Central memory CD8-positive, alpha-beta T cell (primary cell): ENCODE measurements at regions not wholly inside any gene's neighbourhood (a gene's known extent, or its start where the extent isn't known, plus 50 kb on each side); places are given as distances from the start of the nearest gene placed in this dataset.

Experiments used
- ATAC-seq: fragments of 150-1000 bp; cut with Tn5 transposase; replicated peaks from 2 replicates; pipeline ENCODE4 v1.10.0; 2022; ENCODE audit warnings: mild to moderate bottlenecking, moderate FRiP score, moderate number of reproducible peaks; ENCODE audit not compliant: poor library complexity, severe bottlenecking; ENCODE audit errors: extremely low read depth
- DNase-seq, 2 donors: peaks; one replicate each; pipeline ENCODE4 v3.0.0; 2021; ENCODE audit warnings: low spot score in 2 of 2
- H3K27ac Mint-ChIP-seq: one replicate; pipeline ENCODE4 v1.8.0; 2022; ENCODE audit warnings: low read depth, mild to moderate bottlenecking, moderate library complexity, mixed read lengths
- H3K27me3 Mint-ChIP-seq: one replicate; pipeline ENCODE4 v1.8.0; 2022; ENCODE audit warnings: mixed read lengths
- H3K36me3 Mint-ChIP-seq: one replicate; pipeline ENCODE4 v1.8.0; 2022; ENCODE audit warnings: mild to moderate bottlenecking, moderate library complexity, mixed read lengths; ENCODE audit not compliant: insufficient read depth
- H3K4me1 Mint-ChIP-seq: one replicate; pipeline ENCODE4 v1.8.0; 2022; ENCODE audit warnings: mixed read lengths
- H3K4me3 Mint-ChIP-seq: one replicate; pipeline ENCODE4 v1.8.0; 2022; ENCODE audit warnings: mild to moderate bottlenecking, moderate library complexity, mixed read lengths
- H3K9me3 Mint-ChIP-seq: one replicate; pipeline ENCODE4 v1.8.0; 2022; ENCODE audit warnings: mixed read lengths

- no peak for ATAC-seq
- H3K27me3 Mint-ChIP-seq: peaks cover 10% of the 10 kb centered on the region
- H3K9me3 Mint-ChIP-seq: no peaks in the 10 kb centered on the region
- H3K4me1 Mint-ChIP-seq: no peaks in the 10 kb centered on the region
- H3K27ac Mint-ChIP-seq: no peak overlapping the region
- H3K36me3 Mint-ChIP-seq: no peaks in the 10 kb centered on the region
- no peak overlapping the region for H3K4me3 Mint-ChIP-seq
- DNase-seq: no peak
Measured at GRCh38 chr1:221347706-221348105, 394.2 kb downstream of the DUSP10 start.

- Mint-ChIP-seq H3K27ac (no peak overlapping the region), H3K4me1 (no peaks in the 10 kb centered on the region), H3K4me3 (no peak overlapping the region), H3K36me3 (no peaks in the 10 kb centered on the region), H3K27me3 (peaks cover 4% of the 10 kb centered on the region), H3K9me3 (no peaks in the 10 kb centered on the region)
- DNase-seq: no peak
- ATAC-seq: no peak
Measured at GRCh38 chr1:221350091-221350490, 391.8 kb downstream of the DUSP10 start.

- no peaks in the 10 kb centered on the region for H3K9me3 Mint-ChIP-seq
- H3K4me1 Mint-ChIP-seq: no peaks in the 10 kb centered on the region
- no peak for DNase-seq
- H3K4me3 Mint-ChIP-seq: no peak overlapping the region
- peaks cover 20% of the 10 kb centered on the region for H3K27me3 Mint-ChIP-seq
- H3K36me3 Mint-ChIP-seq: no peaks in the 10 kb centered on the region
- H3K27ac Mint-ChIP-seq: no peak overlapping the region
- ATAC-seq: no peak
Measured at GRCh38 chr1:221356693-221357092, 385.2 kb downstream of the DUSP10 start.

GRCh38 chr1:221363039-221363438, 378.9 kb downstream of the DUSP10 start:
- Mint-ChIP-seq H3K4me1 (no peaks in the 10 kb centered on the region), H3K36me3 (no peaks in the 10 kb centered on the region), H3K4me3 (no peak overlapping the region), H3K27ac (no peak overlapping the region), H3K27me3 (peaks cover 54% of the 10 kb centered on the region), H3K9me3 (no peaks in the 10 kb centered on the region)
- DNase-seq: no peak
- no peak for ATAC-seq

GRCh38 chr1:221366495-221367110, 375.3 kb downstream of the DUSP10 start:
- no peak for ATAC-seq
- no peak overlapping the region for H3K4me3 Mint-ChIP-seq
- DNase-seq: no peak
- no peaks in the 10 kb centered on the region for H3K36me3 Mint-ChIP-seq
- peaks cover 61% of the 10 kb centered on the region for H3K27me3 Mint-ChIP-seq
- no peak overlapping the region for H3K27ac Mint-ChIP-seq
- no peaks in the 10 kb centered on the region for H3K9me3 Mint-ChIP-seq
- no peaks in the 10 kb centered on the region for H3K4me1 Mint-ChIP-seq

GRCh38 chr1:221371705-221372104, 370.2 kb downstream of the DUSP10 start:
- Mint-ChIP-seq H3K4me3 (no peak overlapping the region), H3K9me3 (no peaks in the 10 kb centered on the region), H3K27ac (no peak overlapping the region), H3K36me3 (no peaks in the 10 kb centered on the region), H3K4me1 (no peaks in the 10 kb centered on the region), H3K27me3 (peaks cover 61% of the 10 kb centered on the region)
- DNase-seq: no peak
- no peak for ATAC-seq

- no peak for DNase-seq
- no peaks in the 10 kb centered on the region for H3K9me3 Mint-ChIP-seq
- no peaks in the 10 kb centered on the region for H3K36me3 Mint-ChIP-seq
Measured at GRCh38 chr1:221373795-221374194, 368.1 kb downstream of the DUSP10 start.

GRCh38 chr1:221376286-221376685, 365.6 kb downstream of the DUSP10 start:
- Mint-ChIP-seq H3K36me3 (no peaks in the 10 kb centered on the region), H3K4me3 (no peak overlapping the region), H3K9me3 (no peaks in the 10 kb centered on the region), H3K27me3 (peaks cover 26% of the 10 kb centered on the region), H3K4me1 (no peaks in the 10 kb centered on the region), H3K27ac (no peak overlapping the region)
- ATAC-seq: no peak
- no peak for DNase-seq

More at GRCh38 chr1:221373795-221374194, 368.1 kb downstream of the DUSP10 start:
- peaks cover 43% of the 10 kb centered on the region for H3K27me3 Mint-ChIP-seq
- H3K4me3 Mint-ChIP-seq: no peak overlapping the region
- no peaks in the 10 kb centered on the region for H3K4me1 Mint-ChIP-seq
- ATAC-seq: no peak
- H3K27ac Mint-ChIP-seq: no peak overlapping the region

GRCh38 chr1:221381910-221382623, 359.8 kb downstream of the DUSP10 start:
- DNase-seq (no peak), ATAC-seq (no peak)
- Mint-ChIP-seq H3K27ac (no peak overlapping the region), H3K9me3 (no peaks in the 10 kb centered on the region), H3K27me3 (peaks cover 3% of the 10 kb centered on the region), H3K4me1 (no peaks in the 10 kb centered on the region), H3K4me3 (no peak overlapping the region), H3K36me3 (no peaks in the 10 kb centered on the region)

- no peak overlapping the region for H3K27ac Mint-ChIP-seq
- H3K27me3 Mint-ChIP-seq: peaks cover 51% of the 10 kb centered on the region
- no peaks in the 10 kb centered on the region for H3K9me3 Mint-ChIP-seq
- no peak overlapping the region for H3K4me3 Mint-ChIP-seq
- H3K4me1 Mint-ChIP-seq: no peaks in the 10 kb centered on the region
- no peaks in the 10 kb centered on the region for H3K36me3 Mint-ChIP-seq
- ATAC-seq (no peak), DNase-seq (no peak)
Measured at GRCh38 chr1:221392453-221392852, 349.4 kb downstream of the DUSP10 start.

- ATAC-seq: no peak
- no peaks in the 10 kb centered on the region for H3K4me1 Mint-ChIP-seq
- no peaks in the 10 kb centered on the region for H3K9me3 Mint-ChIP-seq
- no peak for DNase-seq
- no peak overlapping the region for H3K4me3 Mint-ChIP-seq
- no peak overlapping the region for H3K27ac Mint-ChIP-seq
- H3K27me3 Mint-ChIP-seq: peaks cover 57% of the 10 kb centered on the region
- no peaks in the 10 kb centered on the region for H3K36me3 Mint-ChIP-seq
Measured at GRCh38 chr1:221394011-221394544, 347.8 kb downstream of the DUSP10 start.

- Mint-ChIP-seq H3K27me3 (peaks cover 68% of the 10 kb centered on the region), H3K27ac (no peak overlapping the region), H3K4me3 (no peak overlapping the region), H3K4me1 (no peaks in the 10 kb centered on the region), H3K9me3 (peaks cover 5% of the 10 kb centered on the region), H3K36me3 (no peaks in the 10 kb centered on the region)
- ATAC-seq (no peak), DNase-seq (no peak)
Measured at GRCh38 chr1:221396526-221396925, 345.4 kb downstream of the DUSP10 start.

GRCh38 chr1:221397141-221397540, 344.7 kb downstream of the DUSP10 start:
- no peak for DNase-seq
- no peak overlapping the region for H3K27ac Mint-ChIP-seq
- ATAC-seq: no peak
- H3K9me3 Mint-ChIP-seq: peaks cover 5% of the 10 kb centered on the region
- H3K27me3 Mint-ChIP-seq: peaks cover 65% of the 10 kb centered on the region
- no peaks in the 10 kb centered on the region for H3K36me3 Mint-ChIP-seq
- H3K4me1 Mint-ChIP-seq: no peaks in the 10 kb centered on the region
- H3K4me3 Mint-ChIP-seq: no peak overlapping the region
